ENCODE measurements at regions not wholly inside any gene's neighbourhood (a gene's known extent, or its start where the extent isn't known, plus 50 kb on each side); places are given as distances from the start of the nearest gene placed in this dataset.

DNA sequence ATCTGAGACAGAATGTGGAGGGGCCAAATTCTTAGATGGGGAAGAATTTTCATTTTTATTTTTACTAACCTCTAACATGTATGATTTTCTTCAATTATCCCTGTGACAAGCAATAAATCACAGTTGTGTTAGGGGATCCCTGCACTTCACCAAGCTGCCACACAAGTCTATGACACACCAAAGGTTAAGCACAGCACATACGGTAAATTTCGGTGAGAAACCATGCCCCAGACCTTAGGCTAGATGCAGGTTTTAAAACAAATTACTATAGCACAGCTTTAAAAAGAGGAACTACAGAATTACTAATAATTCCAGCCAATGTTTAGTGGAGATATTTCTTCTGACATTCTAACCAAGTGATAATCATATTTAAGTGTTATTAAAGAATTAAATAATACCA lies 175.7 kb upstream of the RORB start:
- H3K36me3 ChIP-seq (ENCODE audit: control insufficient read depth, low read length): no peaks in the 10 kb centered on the region
- H3K4me3 ChIP-seq (ENCODE audit: low read length): no peak overlapping the region
- H3K27ac ChIP-seq (ENCODE audit: low read depth, low read length): no peak overlapping the region
- H3K79me2 ChIP-seq (ENCODE audit: control insufficient read depth, low read length): no peaks in the 10 kb centered on the region
- H3K4me2 ChIP-seq (ENCODE audit: low read length): no peak overlapping the region
- TF ChIP-seq, protein P1, sequence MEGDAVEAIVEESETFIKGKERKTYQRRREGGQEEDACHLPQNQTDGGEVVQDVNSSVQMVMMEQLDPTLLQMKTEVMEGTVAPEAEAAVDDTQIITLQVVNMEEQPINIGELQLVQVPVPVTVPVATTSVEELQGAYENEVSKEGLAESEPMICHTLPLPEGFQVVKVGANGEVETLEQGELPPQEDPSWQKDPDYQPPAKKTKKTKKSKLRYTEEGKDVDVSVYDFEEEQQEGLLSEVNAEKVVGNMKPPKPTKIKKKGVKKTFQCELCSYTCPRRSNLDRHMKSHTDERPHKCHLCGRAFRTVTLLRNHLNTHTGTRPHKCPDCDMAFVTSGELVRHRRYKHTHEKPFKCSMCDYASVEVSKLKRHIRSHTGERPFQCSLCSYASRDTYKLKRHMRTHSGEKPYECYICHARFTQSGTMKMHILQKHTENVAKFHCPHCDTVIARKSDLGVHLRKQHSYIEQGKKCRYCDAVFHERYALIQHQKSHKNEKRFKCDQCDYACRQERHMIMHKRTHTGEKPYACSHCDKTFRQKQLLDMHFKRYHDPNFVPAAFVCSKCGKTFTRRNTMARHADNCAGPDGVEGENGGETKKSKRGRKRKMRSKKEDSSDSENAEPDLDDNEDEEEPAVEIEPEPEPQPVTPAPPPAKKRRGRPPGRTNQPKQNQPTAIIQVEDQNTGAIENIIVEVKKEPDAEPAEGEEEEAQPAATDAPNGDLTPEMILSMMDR (IDR thresholded peaks at IDR 0.05; ENCODE audit: low read depth, low read length, poor library complexity, severe bottlenecking): no peak
- no peak for TF ChIP-seq EZH2phosphoT487 (IDR thresholded peaks at IDR 0.05; ENCODE audit: borderline replicate concordance, low read length)
- no peaks in the 10 kb centered on the region for H3K27me3 ChIP-seq (ENCODE audit: control insufficient read depth, low read length)
- no peaks in the 10 kb centered on the region for H4K20me1 ChIP-seq (ENCODE audit: control insufficient read depth, insufficient read depth, low read depth, low read length)
- no peaks in the 10 kb centered on the region for H3K9me3 ChIP-seq (ENCODE audit: control insufficient read depth, insufficient read depth, low read length)
- H3F3A ChIP-seq (ENCODE audit: control insufficient read depth, insufficient read depth): no peaks in the 10 kb centered on the region
- no peaks in the 10 kb centered on the region for H3K9me2 ChIP-seq (replicated peaks; ENCODE audit: control insufficient read depth, low read length)
- H3K4me1 ChIP-seq (ENCODE audit: control insufficient read depth, low read length): no peaks in the 10 kb centered on the region

DNA sequence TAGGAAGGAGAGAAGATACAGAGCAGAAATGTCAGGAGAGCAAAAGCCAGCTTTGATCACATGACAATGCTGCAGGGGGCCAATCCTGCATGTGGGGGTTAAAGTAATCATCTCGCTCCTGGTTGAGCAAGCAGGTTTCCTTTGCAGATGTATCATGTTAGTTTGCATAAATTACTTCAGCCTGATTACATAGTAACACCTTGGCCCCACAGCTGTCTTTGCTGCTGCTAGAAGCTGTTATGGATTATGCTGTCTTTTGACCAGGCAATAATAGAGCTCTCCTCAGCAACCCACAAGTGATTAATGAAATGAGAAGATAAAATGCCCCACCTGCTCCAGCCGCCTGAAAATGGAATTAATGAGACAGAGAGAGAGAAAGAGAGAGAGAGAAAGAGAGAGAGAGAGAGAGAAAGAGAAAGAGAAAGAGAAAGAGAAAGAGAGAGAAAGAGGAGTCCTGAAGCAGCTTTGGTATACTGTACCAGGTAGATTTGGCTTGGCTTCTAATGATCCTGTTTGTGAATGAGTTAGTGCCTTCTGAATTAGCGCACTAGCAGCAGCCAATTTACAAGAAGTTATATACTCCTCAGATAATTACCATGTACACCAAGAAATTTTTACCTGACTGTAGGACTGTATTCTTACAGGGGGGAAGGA lies 174.3 kb upstream of the RORB start:
- Histone ChIP-seq H3K27ac (ENCODE audit: low read depth, low read length) (no peak overlapping the region), H3K27me3 (ENCODE audit: control insufficient read depth, low read length) (no peaks in the 10 kb centered on the region), H3K9me3 (ENCODE audit: control insufficient read depth, insufficient read depth, low read length) (no peaks in the 10 kb centered on the region), H3K4me1 (ENCODE audit: control insufficient read depth, low read length) (no peaks in the 10 kb centered on the region), H3K4me3 (ENCODE audit: low read length) (no peak overlapping the region), H3K79me2 (ENCODE audit: control insufficient read depth, low read length) (no peaks in the 10 kb centered on the region), H3F3A (ENCODE audit: control insufficient read depth, insufficient read depth) (no peaks in the 10 kb centered on the region), H3K9me2 (replicated peaks; ENCODE audit: control insufficient read depth, low read length) (no peaks in the 10 kb centered on the region), H4K20me1 (ENCODE audit: control insufficient read depth, insufficient read depth, low read depth, low read length) (no peaks in the 10 kb centered on the region), H3K4me2 (ENCODE audit: low read length) (no peak overlapping the region), H3K36me3 (ENCODE audit: control insufficient read depth, low read length) (no peaks in the 10 kb centered on the region)
- TF ChIP-seq, protein P1 (IDR thresholded peaks at IDR 0.05; ENCODE audit: low read depth, low read length, poor library complexity, severe bottlenecking): no peak
- TF ChIP-seq EZH2phosphoT487 (IDR thresholded peaks at IDR 0.05; ENCODE audit: borderline replicate concordance, low read length): no peak

DNA sequence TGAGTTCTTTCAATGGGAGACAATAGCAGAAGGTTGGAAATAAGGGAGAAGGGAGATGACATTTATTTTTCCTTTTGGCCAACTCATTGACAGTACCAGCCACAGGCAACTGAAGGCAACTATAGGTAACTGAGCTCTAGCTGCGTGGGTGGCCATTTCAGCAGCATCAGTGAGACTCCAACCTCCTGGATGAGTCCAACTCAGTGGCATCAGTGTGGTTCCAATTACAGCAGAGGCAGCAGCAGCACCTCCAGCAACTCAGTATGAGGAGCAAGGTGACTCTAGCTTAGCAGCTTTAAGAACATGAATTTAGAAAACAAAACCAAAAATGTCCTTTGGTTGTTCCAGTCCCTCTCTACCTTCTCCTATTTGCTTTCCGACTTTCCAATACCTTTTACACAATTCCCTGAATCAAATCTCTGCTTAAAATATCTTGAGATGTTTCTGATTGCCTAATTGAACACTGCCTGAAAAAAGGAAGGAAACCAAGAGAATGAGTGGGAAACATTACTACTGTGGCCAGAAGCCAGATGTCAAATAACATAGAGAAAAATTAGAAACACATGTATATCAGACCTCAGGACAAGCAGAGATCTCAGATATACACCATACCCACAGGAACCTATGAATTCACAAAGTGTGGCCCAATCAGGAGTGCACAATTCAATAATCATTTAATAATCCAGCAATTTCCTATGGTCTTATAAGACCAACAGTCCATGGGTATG lies 166.5 kb upstream of the RORB start:
- H3K4me2 ChIP-seq (ENCODE audit: low read length): no peak overlapping the region
- no peaks in the 10 kb centered on the region for H3K9me2 ChIP-seq (replicated peaks; ENCODE audit: control insufficient read depth, low read length)
- H3F3A ChIP-seq (ENCODE audit: control insufficient read depth, insufficient read depth): no peaks in the 10 kb centered on the region
- TF ChIP-seq EZH2phosphoT487 (IDR thresholded peaks at IDR 0.05; ENCODE audit: borderline replicate concordance, low read length): no peak
- TF ChIP-seq, protein P1 (IDR thresholded peaks at IDR 0.05; ENCODE audit: low read depth, low read length, poor library complexity, severe bottlenecking): no peak
- H3K4me3 ChIP-seq (ENCODE audit: low read length): no peak overlapping the region
- no peaks in the 10 kb centered on the region for H3K79me2 ChIP-seq (ENCODE audit: control insufficient read depth, low read length)
- no peaks in the 10 kb centered on the region for H3K27me3 ChIP-seq (ENCODE audit: control insufficient read depth, low read length)
- no peaks in the 10 kb centered on the region for H3K4me1 ChIP-seq (ENCODE audit: control insufficient read depth, low read length)
- H3K36me3 ChIP-seq (ENCODE audit: control insufficient read depth, low read length): no peaks in the 10 kb centered on the region
- no peak overlapping the region for H3K27ac ChIP-seq (ENCODE audit: low read depth, low read length)
- H3K9me3 ChIP-seq (ENCODE audit: control insufficient read depth, insufficient read depth, low read length): no peaks in the 10 kb centered on the region
- H4K20me1 ChIP-seq (ENCODE audit: control insufficient read depth, insufficient read depth, low read depth, low read length): no peaks in the 10 kb centered on the region

Measured in DOHH2 (cell line).